NCI-H748 (cell line): ENCODE measurements at regions not wholly inside any gene's neighbourhood (a gene's known extent, or its start where the extent isn't known, plus 50 kb on each side); places are given as distances from the start of the nearest gene placed in this dataset.
"Not testable (repeated sequence)": the region's sequence is repeated elsewhere in the genome, so short reads cannot be mapped to it uniquely, and the experiment has no call there.

ENCODE experiments used
- DNase-seq: peaks from one replicate; lab custom pipeline; 2025; ENCODE audit not compliant: unreplicated experiment; lab: John Stamatoyannopoulos, UW

DNA sequence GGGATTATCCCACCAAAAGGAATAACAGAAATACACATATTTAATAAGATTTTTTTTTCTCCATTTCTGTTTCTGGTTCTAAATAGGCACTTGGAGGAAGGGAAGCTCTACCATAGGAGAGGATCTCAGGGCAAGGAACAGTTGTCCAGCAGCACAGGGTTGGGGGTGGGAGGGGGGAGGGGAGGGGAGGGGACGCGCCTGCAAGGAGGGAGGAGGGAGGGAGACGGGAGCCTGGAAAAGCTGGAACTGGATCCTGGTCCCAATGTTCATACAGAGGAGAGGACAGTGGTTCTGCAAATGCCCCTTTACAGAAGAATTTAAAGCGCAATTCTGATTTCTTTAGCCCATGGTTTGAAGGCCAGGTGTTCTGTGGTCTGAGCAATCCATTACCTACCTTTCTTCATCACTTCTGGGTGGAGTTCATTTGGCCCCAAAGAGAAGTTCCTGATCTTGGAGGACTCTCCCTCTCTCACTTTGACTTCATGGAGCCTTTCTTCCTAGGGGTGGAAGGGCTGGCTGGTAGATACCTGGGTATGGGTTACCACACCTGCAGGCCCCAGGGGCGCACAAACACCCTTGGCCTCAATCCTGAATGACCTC is 348.9 kb upstream of the NCAM1 start:
- DNase-seq = no peak

DNA sequence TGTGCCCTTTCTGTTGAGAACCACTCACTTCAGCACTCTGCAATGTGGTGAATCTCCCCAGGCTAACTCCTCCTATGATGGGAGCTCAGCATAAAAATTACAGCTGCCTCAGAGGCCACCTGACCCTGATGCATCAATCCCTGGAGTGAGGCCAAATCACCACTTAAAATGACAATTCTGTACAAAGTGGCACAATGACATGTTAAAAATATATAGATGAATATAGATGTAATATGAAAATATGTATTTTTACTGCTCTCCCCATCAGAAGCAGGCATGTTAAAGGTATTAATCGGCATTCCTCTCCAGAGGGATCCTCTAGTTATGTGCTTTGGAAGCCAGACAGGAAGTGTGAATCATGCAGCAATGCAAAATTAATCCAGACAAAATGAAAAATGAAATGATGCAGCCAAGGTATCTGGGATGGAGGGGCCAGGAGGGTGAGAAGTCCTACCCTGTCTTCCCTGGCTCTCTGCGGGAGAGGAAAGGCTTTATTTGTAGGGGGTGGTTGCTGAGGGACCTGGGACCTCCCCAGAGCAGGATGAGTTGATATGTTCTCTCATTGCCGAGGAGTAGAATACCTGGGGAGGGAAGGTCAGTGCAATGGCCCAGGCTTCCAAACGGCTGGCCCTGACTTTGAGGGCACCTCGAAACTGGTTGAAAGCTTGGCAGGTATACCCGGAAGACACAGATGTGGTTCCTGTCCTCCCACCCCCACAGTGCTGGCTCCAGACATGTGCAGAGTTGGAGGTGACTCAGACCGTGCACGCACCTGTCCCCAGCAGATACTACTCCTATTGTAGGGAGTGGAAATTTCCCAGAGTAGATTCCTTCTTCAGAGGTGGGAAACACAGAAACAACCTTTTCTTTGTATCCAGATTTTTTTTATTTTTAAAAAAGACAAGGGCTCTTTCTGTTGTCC is 347.9 kb upstream of the NCAM1 start:
- DNase-seq = peak; percentile 28

DNA sequence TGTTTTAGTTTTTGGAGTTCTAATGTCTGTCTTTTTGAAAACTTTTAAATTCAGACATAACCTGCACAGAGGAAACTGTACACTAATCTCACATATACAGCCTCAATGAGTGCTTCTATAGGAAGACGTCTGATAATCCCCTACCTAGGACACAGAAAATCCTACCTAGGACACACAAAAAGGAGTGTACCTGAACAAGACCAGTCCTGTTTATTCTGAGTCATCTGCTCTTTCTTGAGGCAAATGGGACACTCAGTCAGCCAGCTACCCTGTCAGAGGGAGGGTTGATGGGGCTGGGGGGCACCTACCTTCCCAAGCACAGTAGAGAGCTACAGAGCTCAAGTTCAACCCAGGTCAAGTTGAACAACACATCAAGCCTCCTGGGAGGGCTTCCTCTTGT is 346.6 kb upstream of the NCAM1 start:
- DNase-seq = no peak

DNA sequence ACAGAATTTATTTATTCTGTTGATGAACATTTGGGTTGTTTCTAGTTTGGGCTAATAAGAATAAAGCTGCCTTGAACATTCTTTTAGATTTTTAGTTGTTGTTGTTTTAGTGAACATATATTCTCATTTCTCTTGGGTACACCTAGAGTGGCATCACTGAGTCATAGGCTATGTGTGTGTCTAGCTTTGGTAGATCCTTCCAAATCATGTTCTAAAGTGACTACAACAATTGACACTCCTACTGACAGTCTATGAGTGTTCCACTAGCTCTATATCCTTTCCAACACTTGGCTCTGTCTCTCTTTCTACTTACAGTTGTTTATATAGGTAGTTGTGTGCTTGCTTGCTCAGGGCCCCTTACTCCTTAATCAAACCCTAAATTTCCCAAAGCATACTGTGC is 346.0 kb upstream of the NCAM1 start:
- no peak for DNase-seq

DNA sequence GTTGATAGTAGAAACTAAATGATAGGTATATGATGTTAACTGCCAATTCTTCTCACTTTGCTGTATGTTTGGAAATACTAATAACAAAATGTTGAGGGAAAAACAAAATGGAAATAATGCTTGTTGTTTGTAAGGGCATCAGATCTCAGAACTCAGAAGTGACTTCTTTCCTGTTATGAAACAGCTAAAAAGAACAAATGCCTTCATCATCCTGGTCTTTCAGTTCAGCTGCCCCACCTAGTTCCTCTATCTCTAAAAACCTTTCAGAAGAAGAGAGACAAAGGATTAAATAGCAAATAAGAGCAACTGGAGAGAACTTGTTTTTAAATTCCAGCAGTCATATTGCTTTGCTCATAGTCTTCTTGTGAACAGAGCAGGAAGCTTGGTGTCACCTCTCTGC is 345.3 kb upstream of the NCAM1 start:
- no peak for DNase-seq

DNA sequence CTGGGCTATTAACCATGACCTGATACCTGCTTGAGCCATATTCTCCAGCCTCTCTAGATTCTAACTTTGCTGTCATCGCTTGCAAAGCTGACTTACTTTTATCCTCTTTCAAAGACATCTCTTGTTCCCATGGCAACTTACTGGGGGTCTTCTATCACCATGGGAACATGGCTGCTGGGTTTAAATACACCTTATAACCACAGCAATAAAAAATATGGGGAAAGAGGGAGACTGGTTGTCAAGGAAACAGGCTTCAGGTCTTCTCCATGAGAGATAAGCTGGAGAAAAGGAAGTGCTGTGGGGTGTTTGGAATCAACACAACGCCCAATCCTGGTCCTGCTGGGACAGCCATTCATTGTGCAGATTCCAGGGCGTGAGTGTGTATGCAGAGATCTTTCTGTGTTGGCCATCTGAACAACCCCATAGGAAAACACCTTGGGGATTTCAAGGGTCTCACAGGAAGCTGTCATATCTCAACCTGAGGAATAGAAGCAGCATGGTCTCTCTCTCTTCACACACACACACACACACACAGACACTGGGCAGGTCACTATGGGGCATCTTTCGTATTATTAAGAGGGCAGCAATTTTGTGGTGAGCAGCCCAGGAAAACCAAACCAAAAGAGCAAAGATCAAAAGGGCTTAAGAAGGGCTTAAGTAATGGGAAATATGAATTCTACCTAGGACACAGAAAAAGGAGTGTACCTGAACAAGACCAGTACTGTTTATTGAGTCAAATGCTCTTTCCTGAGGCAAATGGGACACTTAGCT is 344.7 kb upstream of the NCAM1 start:
- peak; percentile 54 for DNase-seq

DNA sequence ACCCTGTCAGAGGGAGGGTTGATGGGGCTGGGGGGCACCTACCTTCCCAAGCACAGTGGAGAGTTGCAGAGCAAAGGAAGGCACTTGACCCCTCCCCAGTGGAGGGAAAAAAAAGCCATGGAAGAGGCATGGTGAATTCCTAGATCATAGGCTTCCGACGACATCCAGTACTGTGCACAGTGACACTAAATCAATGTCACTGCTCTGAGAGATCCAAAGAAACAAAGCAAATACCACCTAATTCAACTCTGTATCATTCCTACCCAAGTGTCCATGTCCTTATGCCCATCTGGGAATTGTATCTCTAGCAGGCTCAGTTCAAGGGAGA is 344.2 kb upstream of the NCAM1 start:
- DNase-seq = no peak

DNA sequence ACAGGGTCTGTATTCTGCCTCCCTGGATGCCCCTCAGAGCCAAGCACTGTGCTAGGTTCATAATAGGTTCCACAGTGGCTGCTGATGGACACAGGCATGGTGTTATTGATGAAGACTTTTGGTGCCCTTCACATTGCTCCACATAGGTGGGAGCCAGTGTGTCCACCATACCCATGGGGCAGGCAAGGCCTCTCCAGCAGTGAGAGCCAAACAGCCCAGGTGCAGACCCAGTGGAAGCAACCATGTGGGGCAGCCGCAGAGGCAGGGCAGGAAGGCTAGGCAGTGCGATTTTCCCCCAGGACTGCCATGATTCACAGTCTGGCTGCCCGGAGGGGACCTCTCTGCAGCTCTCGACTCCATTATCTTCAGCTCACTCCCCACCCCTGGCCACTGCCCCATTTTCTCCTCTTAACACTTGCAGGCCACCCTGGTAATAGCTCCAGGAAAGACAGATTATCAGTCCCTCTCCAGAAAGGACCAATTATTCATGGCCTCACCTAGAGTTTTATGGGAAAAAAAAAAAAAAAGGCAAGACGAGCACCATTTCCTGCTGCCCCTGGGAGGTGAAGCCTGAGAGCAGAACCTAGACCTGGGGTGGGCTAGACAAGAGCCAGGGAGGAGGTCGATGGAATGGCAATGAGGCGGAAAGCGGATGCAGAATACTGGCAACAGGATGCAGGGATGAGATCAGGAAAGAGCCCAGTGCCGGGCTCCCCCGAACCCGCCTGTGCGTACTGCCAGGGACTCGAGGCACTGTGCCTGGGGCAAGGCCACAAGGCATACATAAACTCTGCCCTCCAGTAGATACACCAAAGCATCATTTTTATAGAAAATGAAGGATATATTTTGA is 343.0 kb upstream of the NCAM1 start:
- DNase-seq = no peak

DNA sequence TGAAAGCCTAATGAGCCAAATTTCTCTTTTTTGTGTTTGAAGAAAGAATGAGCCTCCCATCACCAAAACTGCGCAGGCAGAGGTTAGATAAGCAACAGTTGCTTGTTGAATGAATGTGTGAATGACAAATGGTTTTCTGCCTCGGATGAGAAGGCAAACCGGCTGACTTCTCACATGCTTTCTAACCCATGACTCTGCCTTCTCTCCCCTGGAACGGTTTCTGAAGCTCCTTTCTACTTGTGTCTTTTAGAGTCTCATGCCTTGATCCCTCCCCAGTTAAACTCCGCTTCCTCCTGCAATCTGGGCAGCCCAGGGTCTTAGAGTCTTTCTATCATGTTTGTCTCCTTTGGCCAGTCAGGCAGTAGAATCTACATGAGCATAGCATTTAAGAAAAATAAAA is 342.1 kb upstream of the NCAM1 start:
- no peak for DNase-seq

DNA sequence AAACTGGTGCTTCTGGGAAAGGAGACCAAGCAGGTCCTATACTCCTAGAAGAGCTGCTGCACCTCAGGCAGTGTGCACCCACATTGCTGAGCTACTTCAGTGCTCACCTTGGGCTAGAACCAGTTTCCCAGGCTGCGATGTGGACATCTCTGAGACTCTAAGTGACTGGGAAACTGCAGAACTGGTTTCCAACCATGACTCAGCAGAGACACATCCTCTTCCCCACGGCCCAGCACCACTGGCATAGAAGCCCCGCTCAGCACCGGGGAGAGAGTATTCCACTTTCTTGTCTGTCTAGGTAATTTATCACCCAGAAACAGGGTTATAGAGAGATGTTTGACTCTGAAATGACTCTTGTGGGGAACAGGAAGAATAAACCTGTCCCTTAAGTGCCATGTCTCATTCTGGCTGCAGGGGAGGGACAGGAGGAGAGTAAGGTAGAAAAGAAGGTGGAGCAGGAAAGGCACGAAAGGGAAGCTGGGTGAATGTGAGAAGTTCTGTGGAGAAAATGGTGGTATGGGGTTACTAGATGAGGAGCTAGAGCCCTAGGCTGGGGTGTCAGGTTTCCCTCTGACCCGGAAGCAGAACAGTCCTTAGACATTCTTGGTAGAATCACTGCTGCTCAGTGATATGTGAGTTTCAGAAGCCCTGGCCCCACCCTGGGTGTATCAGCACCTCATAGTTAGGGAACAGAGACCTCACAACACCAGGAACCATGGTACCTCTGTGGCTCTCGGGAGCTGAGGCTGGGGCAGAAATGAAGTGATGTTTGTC is 340.4 kb upstream of the NCAM1 start:
- no peak for DNase-seq

DNA sequence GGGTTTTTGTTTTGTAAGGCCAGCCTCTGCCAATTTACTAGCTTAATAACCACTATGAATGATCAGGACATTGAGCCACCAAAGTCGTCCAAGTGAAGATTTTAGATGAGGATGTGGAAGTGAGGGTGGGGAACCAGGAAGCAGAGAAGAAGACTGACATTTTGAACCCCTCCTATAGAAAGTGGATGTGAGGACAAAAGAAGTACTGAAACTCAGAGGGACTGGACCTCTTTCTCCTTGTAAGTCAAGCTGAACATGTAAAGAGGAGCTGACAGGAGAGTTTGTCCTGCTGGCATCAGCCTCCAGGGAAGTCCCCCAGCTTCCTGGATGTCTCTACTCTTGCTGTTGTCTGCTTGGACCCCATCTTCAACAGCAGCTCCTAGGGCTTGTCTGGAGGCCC is 338.2 kb upstream of the NCAM1 start:
- no peak for DNase-seq

DNA sequence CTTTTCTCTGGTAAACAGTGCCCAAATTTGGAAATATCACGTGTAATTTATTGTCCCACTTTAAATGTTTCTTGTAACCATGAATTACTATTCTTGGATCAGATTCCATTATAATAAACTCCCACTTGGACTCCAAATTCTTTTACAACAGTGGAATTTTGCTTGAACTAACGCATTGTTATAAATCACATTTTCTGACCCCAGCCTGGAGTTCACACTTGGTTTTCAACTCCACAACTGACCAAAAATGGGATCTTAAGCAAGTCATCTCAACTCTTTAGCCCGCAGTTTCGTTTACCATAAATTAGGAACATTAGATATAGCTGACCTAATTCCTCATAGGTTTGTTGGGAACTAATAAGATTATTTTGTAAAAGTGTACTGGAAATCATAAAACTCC is 336.8 kb upstream of the NCAM1 start:
- DNase-seq = no peak

DNA sequence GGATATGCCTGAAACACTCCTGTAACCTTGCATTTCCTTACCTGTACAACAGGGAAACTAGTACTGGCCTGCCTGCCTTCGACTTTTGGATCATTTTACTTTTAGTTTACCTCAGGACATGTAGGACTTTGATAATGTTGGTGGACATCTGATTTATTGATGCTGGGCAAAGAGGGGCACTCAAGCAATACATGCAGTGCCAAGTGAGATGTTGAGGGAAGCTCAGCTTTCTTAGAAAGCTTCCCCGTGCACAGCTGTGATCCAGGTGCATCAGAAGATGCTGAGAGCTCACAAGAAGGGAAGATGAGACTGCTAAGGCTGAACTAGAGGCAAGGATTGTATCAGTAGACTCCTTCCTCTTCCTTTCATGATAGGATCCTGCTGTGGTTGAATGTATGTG is 336.2 kb upstream of the NCAM1 start:
- DNase-seq = not testable (repeated sequence)

DNA sequence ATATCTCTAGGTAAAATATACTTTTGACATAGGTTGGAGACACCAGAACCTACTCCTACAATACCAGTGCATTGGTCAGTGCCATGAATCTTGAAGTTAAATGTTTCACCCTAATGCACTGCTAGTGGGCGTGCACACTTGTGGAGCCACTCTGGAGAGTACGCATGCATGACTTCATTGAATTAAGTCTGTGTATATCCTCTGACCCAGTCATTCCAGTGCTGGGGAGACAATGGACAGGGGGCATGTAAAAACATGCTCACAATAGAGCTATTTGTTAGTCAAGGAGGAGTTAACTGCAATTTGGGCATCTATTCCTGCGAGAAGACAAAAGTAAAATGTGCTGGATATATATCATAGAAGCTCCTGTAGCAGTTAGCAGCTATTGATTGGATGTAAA is 335.4 kb upstream of the NCAM1 start:
- DNase-seq = peak; percentile 59

DNA sequence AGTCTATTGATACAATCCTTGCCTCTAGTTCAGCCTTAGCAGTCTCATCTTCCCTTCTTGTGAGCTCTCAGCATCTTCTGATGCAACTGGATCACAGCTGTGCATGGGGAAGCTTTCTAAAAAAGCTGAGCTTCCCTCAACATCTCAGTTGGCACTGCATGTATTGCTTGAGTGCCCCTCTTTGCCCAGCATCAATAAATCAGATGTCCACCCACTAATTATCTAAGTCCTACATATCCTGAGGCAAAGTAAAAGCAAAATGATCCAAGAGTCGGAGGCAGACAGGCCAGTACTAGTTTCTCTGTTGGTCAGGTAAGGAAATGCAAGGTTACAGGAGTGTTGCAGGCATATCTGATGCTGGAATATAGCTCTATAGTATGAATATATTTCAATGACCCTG is 334.5 kb upstream of the NCAM1 start:
- no peak for DNase-seq

DNA sequence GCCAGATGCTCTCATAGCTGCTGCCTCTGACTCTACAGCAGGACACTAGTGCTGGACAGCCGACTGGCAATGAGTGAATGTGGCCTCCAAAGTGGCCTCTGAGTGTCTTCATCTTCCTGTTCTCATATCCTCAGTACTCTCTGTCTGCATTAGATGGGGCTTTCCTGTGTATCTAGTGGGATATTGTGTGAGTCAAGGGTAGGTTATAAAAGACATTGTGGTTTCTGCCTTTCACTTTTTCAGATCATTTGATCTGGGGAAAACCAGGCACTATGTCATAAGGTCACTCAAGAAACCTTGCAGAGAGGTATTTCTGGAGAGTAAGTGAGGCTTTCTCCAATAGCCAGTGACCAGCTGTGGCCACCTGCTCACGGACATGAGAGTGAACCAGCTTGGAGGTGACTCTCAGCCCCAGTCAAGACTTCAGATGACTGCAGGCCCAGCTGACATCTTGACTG is 333.6 kb upstream of the NCAM1 start:
- DNase-seq = no peak

DNA sequence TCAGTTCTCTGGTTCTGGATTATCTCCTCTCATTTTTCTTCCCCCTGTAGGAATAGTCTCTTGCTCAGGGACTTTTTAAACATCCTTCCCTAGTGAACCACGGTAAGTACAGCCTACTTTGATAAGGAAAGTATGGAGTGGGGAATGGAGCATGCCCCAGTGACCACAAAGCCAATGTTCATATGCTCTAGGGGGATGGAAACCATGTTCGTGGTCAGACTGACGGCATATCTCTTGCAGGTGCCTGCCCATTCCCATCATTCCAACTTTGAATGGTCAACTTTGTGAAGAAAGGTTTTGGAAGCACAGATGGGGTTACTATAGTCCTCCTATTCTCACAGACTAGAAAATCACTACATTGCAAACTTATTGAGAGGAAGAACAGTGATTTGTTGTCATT is 332.5 kb upstream of the NCAM1 start:
- no peak for DNase-seq

DNA sequence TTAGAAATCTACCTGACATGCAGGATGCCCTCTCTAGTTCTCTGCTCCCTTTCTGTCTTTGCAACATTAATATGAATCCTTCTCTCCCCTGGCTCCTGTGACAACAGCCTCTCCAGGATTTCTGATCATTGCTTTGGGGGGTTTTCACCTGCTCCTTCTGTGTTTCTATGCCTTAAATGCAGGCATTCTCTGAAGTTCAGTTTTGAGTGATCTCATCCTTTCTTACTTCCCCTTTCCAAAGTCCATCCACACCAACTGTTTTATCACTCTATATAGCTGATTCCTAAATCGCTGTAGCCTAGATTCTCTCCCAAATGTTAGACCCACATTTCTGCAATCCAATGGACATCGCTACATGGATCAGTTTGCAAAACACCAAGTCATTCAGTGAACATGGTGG is 330.7 kb upstream of the NCAM1 start:
- no peak for DNase-seq

DNA sequence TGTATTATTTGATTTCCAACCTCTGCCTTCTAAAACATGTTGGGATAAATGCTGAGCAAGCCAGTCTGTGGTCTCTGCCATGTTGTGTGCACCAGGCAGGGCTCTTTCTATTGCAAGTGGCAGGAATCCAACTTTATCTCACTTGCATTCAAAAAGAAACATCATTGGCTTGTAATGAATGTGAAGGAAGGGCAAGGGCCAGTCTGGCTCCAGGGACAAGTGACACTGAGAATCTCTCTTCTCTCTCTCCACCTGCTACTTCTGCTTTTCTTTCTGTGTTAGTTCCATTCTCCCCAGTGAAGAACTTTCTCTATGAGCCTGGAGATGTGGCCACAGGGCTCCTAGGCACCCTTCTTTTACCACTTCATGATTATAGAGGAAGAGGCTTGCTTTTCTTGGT is 329.9 kb upstream of the NCAM1 start:
- no peak for DNase-seq

DNA sequence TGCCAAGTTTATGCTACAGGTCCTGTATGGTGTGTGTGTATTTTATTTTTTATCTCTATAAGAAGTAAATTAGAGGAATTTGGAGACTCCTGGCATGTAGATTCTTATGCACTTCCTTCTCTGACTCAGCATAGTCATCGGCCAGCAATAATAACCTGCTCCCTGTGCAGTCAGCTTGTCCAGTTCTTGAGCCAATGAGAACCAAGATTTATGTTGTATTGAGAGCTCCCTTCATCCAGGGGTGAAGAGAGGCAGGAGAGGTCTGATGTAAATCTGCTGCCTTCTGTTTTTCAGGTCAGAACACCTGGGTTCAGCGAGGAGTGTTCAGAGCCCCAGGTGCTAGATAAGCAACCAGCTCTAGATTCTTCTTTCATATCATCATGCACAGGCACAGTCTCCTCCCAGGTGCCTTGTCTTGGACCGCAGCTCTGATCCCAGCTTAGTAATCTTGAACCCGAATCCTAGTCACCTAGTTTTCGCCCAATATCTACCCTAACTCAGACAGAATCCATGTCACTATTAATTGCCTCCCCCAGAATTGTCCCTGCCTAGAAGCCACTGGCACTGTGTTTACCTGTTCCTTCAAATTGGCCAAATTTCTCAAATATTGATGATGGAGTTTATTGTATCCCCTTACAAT is 328.2 kb upstream of the NCAM1 start:
- no peak for DNase-seq
